Suprapubic skin (tissue), 3 donors: ENCODE measurements at regions not wholly inside any gene's neighbourhood (a gene's known extent, or its start where the extent isn't known, plus 50 kb on each side); places are given as distances from the start of the nearest gene placed in this dataset.

Source experiments
- POLR2AphosphoS5 ChIP-seq, 3 donors: sonication (generic); formaldehyde crosslinking; IDR thresholded peaks; one replicate each; pipeline ENCODE4 v1.6.1; 2017; ENCODE audit warnings: antibody characterized with exemption in 3 of 3
- TF ChIP-seq, protein P1 (sequence below), 2 donors: fragments of 200-600 bp in 1 of 2; fragments of 450-650 bp in 1 of 2; sonication (generic) in 1 of 2; IDR thresholded peaks; one replicate each; pipeline ENCODE4 v1.5.1; 2016 to 2019; ENCODE audit warnings: antibody characterized with exemption in 2 of 2, mild to moderate bottlenecking in 1 of 2, moderate library complexity in 1 of 2

DNA sequence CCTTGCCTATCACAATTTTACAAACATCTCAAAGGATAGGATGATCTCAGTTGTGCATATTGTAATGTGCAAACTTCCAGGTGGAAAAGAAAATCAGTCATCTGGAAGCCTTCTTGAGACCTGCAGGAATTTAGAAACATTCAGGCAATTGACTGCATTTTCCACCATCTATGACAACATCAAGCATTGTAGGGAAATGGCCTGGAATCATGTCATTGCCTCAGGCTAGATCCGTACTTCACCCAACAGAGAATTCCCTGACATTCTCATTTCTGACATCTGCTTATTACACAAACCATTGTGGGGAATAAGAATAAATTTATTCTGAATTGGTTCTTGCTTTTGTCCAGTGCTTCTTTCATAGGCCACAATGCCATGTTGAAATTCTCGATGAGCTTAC is 124.9 kb upstream of the NPVF start:
- TF ChIP-seq, protein P1, sequence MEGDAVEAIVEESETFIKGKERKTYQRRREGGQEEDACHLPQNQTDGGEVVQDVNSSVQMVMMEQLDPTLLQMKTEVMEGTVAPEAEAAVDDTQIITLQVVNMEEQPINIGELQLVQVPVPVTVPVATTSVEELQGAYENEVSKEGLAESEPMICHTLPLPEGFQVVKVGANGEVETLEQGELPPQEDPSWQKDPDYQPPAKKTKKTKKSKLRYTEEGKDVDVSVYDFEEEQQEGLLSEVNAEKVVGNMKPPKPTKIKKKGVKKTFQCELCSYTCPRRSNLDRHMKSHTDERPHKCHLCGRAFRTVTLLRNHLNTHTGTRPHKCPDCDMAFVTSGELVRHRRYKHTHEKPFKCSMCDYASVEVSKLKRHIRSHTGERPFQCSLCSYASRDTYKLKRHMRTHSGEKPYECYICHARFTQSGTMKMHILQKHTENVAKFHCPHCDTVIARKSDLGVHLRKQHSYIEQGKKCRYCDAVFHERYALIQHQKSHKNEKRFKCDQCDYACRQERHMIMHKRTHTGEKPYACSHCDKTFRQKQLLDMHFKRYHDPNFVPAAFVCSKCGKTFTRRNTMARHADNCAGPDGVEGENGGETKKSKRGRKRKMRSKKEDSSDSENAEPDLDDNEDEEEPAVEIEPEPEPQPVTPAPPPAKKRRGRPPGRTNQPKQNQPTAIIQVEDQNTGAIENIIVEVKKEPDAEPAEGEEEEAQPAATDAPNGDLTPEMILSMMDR (IDR thresholded peaks at IDR 0.05) = no peak
- TF ChIP-seq POLR2AphosphoS5 (IDR thresholded peaks at IDR 0.05) = no peak
